Muscle of leg (tissue), 3 donors: ENCODE measurements at regions not wholly inside any gene's neighbourhood (a gene's known extent, or its start where the extent isn't known, plus 50 kb on each side); places are given as distances from the start of the nearest gene placed in this dataset.
"Not testable (repeated sequence)": the region's sequence is repeated elsewhere in the genome, so short reads cannot be mapped to it uniquely, and the experiment has no call there.

ENCODE experiments used
- DNase-seq: peaks from one replicate; pipeline ENCODE4 v3.0.0; 2013
- H3K27ac ChIP-seq: one replicate; pipeline ENCODE4 v1.5.1; 2013; ENCODE audit warnings: mild to moderate bottlenecking, low read length, control low read depth
- H3K27me3 ChIP-seq: one replicate; pipeline ENCODE4 v1.6.1; 2013; ENCODE audit warnings: low read length; ENCODE audit not compliant: control insufficient read depth, insufficient read depth
- H3K36me3 ChIP-seq: one replicate; pipeline ENCODE4 v1.6.1; 2013; ENCODE audit warnings: low read length; ENCODE audit not compliant: control insufficient read depth, insufficient read depth
- H3K4me1 ChIP-seq: one replicate; pipeline ENCODE4 v1.6.1; 2013; ENCODE audit warnings: low read length; ENCODE audit not compliant: control insufficient read depth, insufficient read depth
- H3K4me3 ChIP-seq: one replicate; pipeline ENCODE4 v1.5.1; 2013; ENCODE audit warnings: low read length, control low read depth
- H3K9me3 ChIP-seq: replicated peaks from 2 replicates; pipeline ENCODE4 v1.6.1; 2013; ENCODE audit warnings: low read depth, low read length; ENCODE audit not compliant: control insufficient read depth
- WGBS: methylation state at CpG from one replicate; pipeline ENCODE4 v1.1.5; 2013; ENCODE audit warnings: missing lambda C conversion rate; ENCODE audit not compliant: insufficient coverage; 5-methylcytosine and 5-hydroxymethylcytosine counted together

DNA sequence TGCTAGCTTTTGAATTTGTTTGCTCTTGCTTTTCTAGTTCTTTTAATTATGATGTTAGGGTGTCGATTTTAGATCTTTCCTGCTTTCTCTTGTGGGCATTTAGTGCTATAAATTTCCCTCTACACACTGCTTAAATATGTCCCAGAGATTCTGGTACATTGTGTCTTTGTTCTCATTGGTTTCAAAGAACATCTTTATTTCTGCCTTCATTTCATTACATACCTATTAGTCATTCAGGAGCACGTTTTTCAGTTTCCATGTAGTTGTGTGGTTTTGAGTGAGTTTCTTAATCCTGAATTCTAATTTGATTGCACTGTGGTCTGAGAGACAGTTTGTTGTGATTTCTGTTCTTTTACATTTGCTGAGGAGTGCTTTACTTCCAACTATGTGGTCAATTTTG is 51.2 kb upstream of the MB21D2 start:
- H3K9me3 ChIP-seq, H3K4me1 ChIP-seq, H3K36me3 ChIP-seq, H3K27ac ChIP-seq, H3K4me3 ChIP-seq, H3K27me3 ChIP-seq, DNase-seq: not testable (repeated sequence)
- WGBS = no CpG with 5 or more reads among the region's 2 CpGs

GRCh38 chr3:192980632-192981031 is 63.0 kb upstream of the MB21D2 start:
- no peak overlapping the region for H3K27ac ChIP-seq
- H3K4me1 ChIP-seq = no peaks in the 10 kb centered on the region
- H3K4me3 ChIP-seq = no peak overlapping the region
- H3K27me3 ChIP-seq = no peaks in the 10 kb centered on the region
- 75% methylated on average over 3 of the region's 5 CpGs for WGBS
- no peaks in the 10 kb centered on the region for H3K36me3 ChIP-seq
- no peak for DNase-seq
- peaks cover 3% of the 10 kb centered on the region for H3K9me3 ChIP-seq

DNA sequence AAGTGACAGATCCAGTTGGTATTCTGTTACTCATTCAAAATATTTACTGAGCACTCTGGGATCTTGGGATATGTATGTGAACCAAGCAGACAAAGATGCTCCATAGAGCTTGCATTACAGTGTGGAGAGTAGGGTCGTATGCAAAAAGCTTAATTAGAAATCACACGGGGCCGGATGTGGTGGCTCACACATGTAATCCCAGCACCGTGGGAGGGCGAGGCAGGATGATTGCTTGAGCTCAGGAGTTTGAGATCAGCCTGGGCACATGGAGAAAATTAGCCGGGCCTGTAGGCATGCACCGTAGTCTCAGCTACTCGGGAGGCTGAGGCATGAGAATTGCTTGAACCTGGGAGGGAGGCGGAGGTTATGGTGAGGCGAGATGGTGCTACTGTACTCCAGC is 68.7 kb upstream of the MB21D2 start:
- Histone ChIP-seq H3K27me3 (no peaks in the 10 kb centered on the region), H3K9me3 (no peaks in the 10 kb centered on the region), H3K4me3 (no peak overlapping the region), H3K36me3 (no peaks in the 10 kb centered on the region), H3K27ac (no peak overlapping the region), H3K4me1 (no peaks in the 10 kb centered on the region)
- DNase-seq = no peak
- WGBS = 83% methylated on average over 9 of the region's 10 CpGs

DNA sequence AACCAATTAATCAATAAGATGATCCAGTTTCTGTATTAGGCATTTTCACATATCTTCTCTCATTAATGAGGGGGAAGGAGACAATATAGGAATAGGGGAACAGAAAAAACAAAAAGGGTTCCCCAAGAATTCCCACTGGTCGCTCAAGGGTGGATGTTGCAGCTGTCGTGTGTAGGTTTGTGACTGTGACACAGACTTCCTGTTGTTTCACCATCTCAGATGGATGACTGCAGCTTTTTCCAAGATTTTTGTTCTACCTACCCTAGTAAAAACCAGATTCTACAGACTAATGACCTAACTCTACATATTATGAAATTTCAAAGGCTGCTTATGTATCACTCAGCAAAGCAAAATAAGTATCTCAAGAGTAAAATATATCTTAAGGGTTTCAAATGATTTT is 73.7 kb upstream of the MB21D2 start:
- WGBS = no CpG with 5 or more reads among the region's 2 CpGs
- Histone ChIP-seq H3K4me1 (no peaks in the 10 kb centered on the region), H3K27ac (no peak overlapping the region), H3K36me3 (no peaks in the 10 kb centered on the region), H3K9me3 (no peaks in the 10 kb centered on the region), H3K27me3 (no peaks in the 10 kb centered on the region), H3K4me3 (no peak overlapping the region)
- DNase-seq = no peak

- DNase-seq = no peak
- Histone ChIP-seq H3K4me1 (no peaks in the 10 kb centered on the region), H3K36me3 (no peaks in the 10 kb centered on the region), H3K27ac (no peak overlapping the region), H3K4me3 (no peak overlapping the region), H3K27me3 (no peaks in the 10 kb centered on the region), H3K9me3 (no peaks in the 10 kb centered on the region)
- WGBS = no CpG with 5 or more reads among the region's 6 CpGs
These were observed 74.7 kb upstream of the MB21D2 start for GRCh38 chr3:192992361-192992760.

GRCh38 chr3:192993411-192993810 is 75.8 kb upstream of the MB21D2 start:
- 32% methylated on average over 2 of the region's 3 CpGs for WGBS
- Histone ChIP-seq H3K36me3 (no peaks in the 10 kb centered on the region), H3K27ac (no peak overlapping the region), H3K9me3 (no peaks in the 10 kb centered on the region), H3K4me1 (no peaks in the 10 kb centered on the region), H3K4me3 (no peak overlapping the region), H3K27me3 (no peaks in the 10 kb centered on the region)
- no peak for DNase-seq

DNA sequence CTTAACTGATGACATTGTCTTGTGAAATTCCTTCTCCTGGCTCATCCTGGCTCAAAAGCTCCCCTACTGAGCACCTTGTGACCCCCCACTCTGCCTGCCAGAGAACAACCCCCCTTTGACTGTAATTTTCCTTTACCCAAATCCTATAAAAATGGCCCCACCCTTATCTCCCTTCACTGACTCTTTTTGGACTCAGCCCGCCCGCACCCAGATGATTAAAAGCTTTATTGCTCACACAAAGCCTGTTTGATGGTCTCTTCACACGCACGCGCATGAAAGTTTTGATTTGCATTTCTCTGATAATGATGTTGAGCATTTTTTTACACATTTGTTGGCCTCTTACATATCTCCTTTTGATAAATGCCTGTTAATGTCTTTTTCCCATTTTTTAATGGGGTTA is 83.5 kb upstream of the MB21D2 start:
- H3K4me3 ChIP-seq, H3K9me3 ChIP-seq, DNase-seq, H3K4me1 ChIP-seq, H3K27ac ChIP-seq, H3K36me3 ChIP-seq, H3K27me3 ChIP-seq: not testable (repeated sequence)
- WGBS = 90% methylated on average over 2 of the region's 5 CpGs

- H3K4me1 ChIP-seq, H3K27me3 ChIP-seq: not testable (repeated sequence)
- WGBS = no CpG with 5 or more reads among the region's 1 CpG
These were observed 86.0 kb upstream of the MB21D2 start for GRCh38 chr3:193003624-193004023.

GRCh38 chr3:193008654-193009053 is 91.0 kb upstream of the MB21D2 start:
- no peak overlapping the region for H3K27ac ChIP-seq
- no peaks in the 10 kb centered on the region for H3K36me3 ChIP-seq
- H3K4me1 ChIP-seq = peaks cover 3% of the 10 kb centered on the region
- H3K4me3 ChIP-seq = no peak overlapping the region
- H3K27me3 ChIP-seq = no peaks in the 10 kb centered on the region
- peaks cover 7% of the 10 kb centered on the region for H3K9me3 ChIP-seq
- DNase-seq = no peak
- 80% methylated on average over 1 of the region's 1 CpG for WGBS

More at GRCh38 chr3:193003624-193004023, 86.0 kb upstream of the MB21D2 start:
- H3K27ac ChIP-seq, DNase-seq, H3K36me3 ChIP-seq, H3K4me3 ChIP-seq, H3K9me3 ChIP-seq: not testable (repeated sequence)

DNA sequence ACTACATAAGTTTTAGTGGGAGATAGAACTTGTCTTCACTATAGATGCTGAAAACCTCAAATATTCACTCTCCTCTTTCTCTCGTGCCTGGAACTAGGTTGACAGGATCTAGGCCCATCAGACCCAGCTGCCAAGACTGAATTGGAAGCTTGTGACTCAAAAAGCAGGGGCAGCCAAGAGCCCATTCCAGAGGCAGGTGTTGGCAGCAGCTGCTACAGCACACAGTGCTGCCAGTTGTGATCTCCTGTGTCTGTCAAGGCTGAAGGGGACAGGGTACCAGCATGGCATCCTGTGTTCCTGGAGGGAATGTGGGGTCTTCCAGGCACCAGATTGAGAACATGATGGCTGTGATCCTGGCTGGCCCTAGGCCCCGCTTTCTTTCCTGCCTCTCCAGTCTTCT is 92.5 kb upstream of the MB21D2 start:
- DNase-seq = peak; percentile 86
- Histone ChIP-seq H3K9me3 (peaks cover 7% of the 10 kb centered on the region), H3K36me3 (no peaks in the 10 kb centered on the region), H3K27me3 (no peaks in the 10 kb centered on the region), H3K4me3 (no peak overlapping the region), H3K4me1 (peaks cover 3% of the 10 kb centered on the region), H3K27ac (peak overlapping the region; percentile 8)
- 61% methylated on average over 2 of the region's 2 CpGs for WGBS

GRCh38 chr3:193011958-193012357 is 94.3 kb upstream of the MB21D2 start:
- peaks cover 7% of the 10 kb centered on the region for H3K9me3 ChIP-seq
- no peak overlapping the region for H3K27ac ChIP-seq
- WGBS = no CpG with 5 or more reads among the region's 3 CpGs
- H3K36me3 ChIP-seq = no peaks in the 10 kb centered on the region
- no peaks in the 10 kb centered on the region for H3K27me3 ChIP-seq
- DNase-seq = no peak
- H3K4me1 ChIP-seq = peaks cover 8% of the 10 kb centered on the region
- H3K4me3 ChIP-seq = no peak overlapping the region
